ENCODE measurements at regions not wholly inside any gene's neighbourhood (a gene's known extent, or its start where the extent isn't known, plus 50 kb on each side); places are given as distances from the start of the nearest gene placed in this dataset.
"Not testable (repeated sequence)": the region's sequence is repeated elsewhere in the genome, so short reads cannot be mapped to it uniquely, and the experiment has no call there.

DNA sequence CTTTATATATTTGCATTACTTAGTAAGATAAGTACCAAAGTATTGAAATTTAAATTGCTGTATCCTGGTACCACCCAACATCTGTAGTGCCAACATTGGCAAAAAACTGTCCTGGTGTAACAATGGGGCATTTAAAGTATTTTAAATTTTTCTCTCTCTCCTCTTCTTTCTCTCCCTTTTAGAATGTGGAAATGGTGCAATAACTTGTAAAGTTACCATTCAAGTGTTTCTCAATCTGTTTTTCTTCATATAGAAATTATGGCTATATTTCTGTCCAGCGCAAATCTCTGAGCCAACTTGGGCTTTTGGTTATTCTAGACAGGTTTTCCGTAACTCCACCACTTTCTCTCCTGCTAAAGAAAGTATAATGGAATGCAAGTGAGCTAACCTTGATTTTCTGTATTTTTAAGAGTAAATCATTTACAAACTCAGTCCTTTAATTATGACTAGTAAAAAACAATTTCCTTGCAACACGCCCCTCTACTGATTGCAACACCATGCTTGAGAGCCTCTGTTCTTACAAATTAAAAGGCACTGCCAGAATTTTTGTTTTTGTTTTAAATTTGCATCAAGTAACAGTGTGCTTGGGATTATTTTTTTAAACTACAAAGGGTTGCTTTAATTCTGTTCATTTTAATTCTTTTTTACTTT, 324.2 kb upstream of the CITED2 start:
- in situ Hi-C loops (cut with HindIII; ENCODE audit: low sequenced_read_pairs) = no loop called here
- TF ChIP-seq CTCF (IDR thresholded peaks at IDR 0.05; ENCODE audit: low read depth, low read length, missing control alignments) = no peak
- no peak for DNase-seq (ENCODE audit: low read depth)
- H3K4me3 ChIP-seq (ENCODE audit: low read depth, low read length) = no peak overlapping the region

DNA sequence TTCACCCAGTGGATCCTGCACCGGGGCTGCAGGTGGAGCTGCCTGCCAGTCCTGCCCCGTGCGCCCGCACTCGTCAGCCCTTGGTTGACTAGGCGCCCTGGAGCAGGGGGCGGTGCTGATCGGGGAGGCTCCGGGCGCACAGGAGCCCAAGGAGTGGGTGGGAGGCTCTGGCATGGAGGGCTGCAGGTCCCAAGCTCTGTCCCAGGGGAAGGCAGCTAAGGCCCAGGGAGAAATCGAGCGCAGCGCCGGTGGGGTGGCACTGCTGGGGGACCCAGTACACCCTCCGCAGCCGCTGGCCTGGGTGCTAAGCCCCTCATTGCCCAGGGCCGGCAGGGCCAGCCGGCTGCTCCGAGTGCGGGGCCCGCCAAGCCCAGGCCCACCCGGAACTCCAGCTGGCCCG, 323.4 kb upstream of the CITED2 start:
- in situ Hi-C loops (cut with HindIII; ENCODE audit: low sequenced_read_pairs); H3K4me3 ChIP-seq (ENCODE audit: low read depth, low read length); DNase-seq (ENCODE audit: low read depth): not testable (repeated sequence)

DNA sequence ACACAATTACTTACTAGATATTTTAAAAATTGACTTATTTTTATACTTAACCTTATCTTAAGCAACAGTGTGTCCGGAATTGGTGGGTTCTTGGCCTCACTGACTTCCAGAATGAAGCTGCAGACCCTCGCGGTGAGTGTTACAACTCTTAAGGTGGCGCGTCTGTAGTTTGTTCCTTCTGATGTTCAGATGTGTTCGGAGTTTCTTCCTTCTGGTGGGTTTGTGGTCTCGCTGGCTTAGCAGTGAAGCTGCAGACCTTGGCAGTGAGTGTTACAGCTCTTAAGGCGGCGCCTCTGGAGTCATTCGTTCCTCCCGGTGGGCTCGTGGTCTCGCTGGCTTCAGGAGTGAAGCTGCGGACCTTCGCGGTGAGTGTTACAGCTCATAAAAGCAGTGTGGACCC, 322.5 kb upstream of the CITED2 start:
- H3K4me3 ChIP-seq (ENCODE audit: low read depth, low read length); DNase-seq (ENCODE audit: low read depth); in situ Hi-C loops (cut with HindIII; ENCODE audit: low sequenced_read_pairs): not testable (repeated sequence)

- no peak overlapping the region for H3K4me3 ChIP-seq (ENCODE audit: low read depth, low read length)
- DNase-seq (ENCODE audit: low read depth) = no peak
- in situ Hi-C loops (cut with HindIII; ENCODE audit: low sequenced_read_pairs) = no loop called here
- no peak for TF ChIP-seq CTCF (IDR thresholded peaks at IDR 0.05; ENCODE audit: low read depth, low read length, missing control alignments)
These were observed 320.9 kb upstream of the CITED2 start for GRCh38 chr6:139695361-139695760.

DNA sequence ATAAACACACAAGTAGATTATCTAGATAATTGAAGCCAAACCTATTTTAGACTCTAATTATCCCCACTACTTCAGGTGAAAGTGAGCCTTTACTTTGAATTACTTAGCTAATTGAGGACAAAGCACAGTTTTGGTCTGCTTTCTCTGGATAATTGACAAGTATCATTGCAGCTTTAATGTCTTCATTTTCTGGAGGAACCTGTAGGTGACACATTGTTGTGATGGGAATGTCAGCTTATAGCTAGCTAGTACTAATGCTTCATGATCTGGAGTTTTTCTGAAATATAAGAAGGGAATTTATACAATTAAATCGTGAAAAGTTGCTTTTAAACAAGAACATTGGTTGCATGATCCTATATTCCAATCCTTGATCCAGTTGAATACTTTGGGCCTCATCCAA, 319.3 kb upstream of the CITED2 start:
- H3K4me3 ChIP-seq (ENCODE audit: low read depth, low read length) = no peak overlapping the region
- in situ Hi-C loops (cut with HindIII; ENCODE audit: low sequenced_read_pairs) = no loop called here
- no peak for TF ChIP-seq CTCF (IDR thresholded peaks at IDR 0.05; ENCODE audit: low read depth, low read length, missing control alignments)
- no peak for DNase-seq (ENCODE audit: low read depth)

DNA sequence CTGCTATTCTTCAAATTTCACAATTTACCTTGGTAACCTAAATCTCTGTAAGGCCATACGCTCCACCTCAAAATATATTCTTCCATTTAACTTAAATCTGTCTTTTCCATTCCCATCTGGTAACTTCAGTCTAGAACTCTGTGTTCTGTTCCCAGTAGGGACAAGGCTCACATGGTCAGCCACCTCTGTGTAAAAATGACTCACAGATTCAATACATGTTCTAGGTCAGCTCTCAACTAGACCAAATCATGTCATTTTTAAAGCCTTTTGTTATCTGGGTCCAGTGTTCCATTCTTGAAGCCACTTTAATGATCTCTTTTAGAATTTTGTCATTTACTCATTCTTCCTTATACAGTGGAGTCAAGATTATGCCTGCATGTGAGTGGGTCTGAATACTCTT, 315.6 kb upstream of the CITED2 start:
- no peak overlapping the region for H3K4me3 ChIP-seq (ENCODE audit: low read depth, low read length)
- no peak for DNase-seq (ENCODE audit: low read depth)
- in situ Hi-C loops (cut with HindIII; ENCODE audit: low sequenced_read_pairs) = no loop called here
- no peak for TF ChIP-seq CTCF (IDR thresholded peaks at IDR 0.05; ENCODE audit: low read depth, low read length, missing control alignments)

- in situ Hi-C loops (cut with HindIII; ENCODE audit: low sequenced_read_pairs) = no loop called here
- H3K4me3 ChIP-seq (ENCODE audit: low read depth, low read length) = no peak overlapping the region
- TF ChIP-seq CTCF (IDR thresholded peaks at IDR 0.05; ENCODE audit: low read depth, low read length, missing control alignments) = no peak
- no peak for DNase-seq (ENCODE audit: low read depth)
These were observed 312.6 kb upstream of the CITED2 start for GRCh38 chr6:139687055-139687454.

DNA sequence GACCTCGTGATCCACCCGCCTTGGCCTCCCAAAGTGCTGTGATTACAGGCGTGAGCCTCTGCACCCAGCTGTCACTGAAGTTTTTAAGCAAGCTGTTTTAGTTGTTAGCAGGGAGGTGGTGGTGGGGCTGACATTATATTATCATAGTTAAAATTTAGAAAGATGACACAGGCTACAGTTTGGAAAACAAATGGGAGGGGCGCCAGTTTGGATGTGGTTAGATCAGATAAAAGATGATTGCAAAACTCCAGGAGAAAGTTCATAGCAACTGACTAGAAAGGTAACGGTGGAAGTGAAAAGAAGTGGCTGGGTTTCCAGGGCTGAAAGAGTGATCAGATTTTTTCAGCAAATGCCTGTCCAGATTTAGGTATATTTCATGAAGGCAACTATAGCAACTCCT, 311.9 kb upstream of the CITED2 start:
- no peak overlapping the region for H3K4me3 ChIP-seq (ENCODE audit: low read depth, low read length)
- in situ Hi-C loops (cut with HindIII; ENCODE audit: low sequenced_read_pairs) = no loop called here
- no peak for DNase-seq (ENCODE audit: low read depth)
- TF ChIP-seq CTCF (IDR thresholded peaks at IDR 0.05; ENCODE audit: low read depth, low read length, missing control alignments) = no peak
